ENCODE measurements at regions not wholly inside any gene's neighbourhood (a gene's known extent, or its start where the extent isn't known, plus 50 kb on each side); places are given as distances from the start of the nearest gene placed in this dataset.

GRCh38 chr21:27614231-27614630 lies 647.3 kb upstream of the ADAMTS5 start:
- in situ Hi-C loops (cut with HindIII; ENCODE audit: low pct_unique_long_range_greater_than_20kb, low sequenced_read_pairs) (no loop called here), intact Hi-C loops (cut with micrococcal nuclease; ENCODE audit: unreplicated experiment) (no loop called here)
- Histone ChIP-seq H3K27ac (ENCODE audit: low read length) (no peak overlapping the region), H3K4me3 (ENCODE audit: low read depth in 2 of 2, low read length in 2 of 2) (no peak overlapping the region), H3K4me1 (ENCODE audit: control insufficient read depth, insufficient read depth, low read length) (no peaks in the 10 kb centered on the region), H3K9me3 (ENCODE audit: control insufficient read depth, insufficient read depth, low read depth, low read length) (no peaks in the 10 kb centered on the region), H3K27me3 (ENCODE audit: control insufficient read depth, insufficient read depth, low read length) (no peaks in the 10 kb centered on the region), H3K36me3 (ENCODE audit: control insufficient read depth, insufficient read depth, low read length) (no peaks in the 10 kb centered on the region)
- ATAC-seq (no peak), DNase-seq (ENCODE audit: low read depth, low spot score) (no peak)
- BruUV-seq (replicated peaks), result no TSS peak
- ChIA-PET POLR2A (no interaction called here), CTCF (no interaction called here)
- TF ChIP-seq SIN3A (IDR thresholded peaks at IDR 0.05; ENCODE audit: borderline replicate concordance, insufficient read depth, low read depth, low read length) (no peak), POLR2AphosphoS5 (IDR thresholded peaks at IDR 0.05; ENCODE audit: low read depth, low read length) (no peak)
- TF ChIP-seq, protein P1, sequence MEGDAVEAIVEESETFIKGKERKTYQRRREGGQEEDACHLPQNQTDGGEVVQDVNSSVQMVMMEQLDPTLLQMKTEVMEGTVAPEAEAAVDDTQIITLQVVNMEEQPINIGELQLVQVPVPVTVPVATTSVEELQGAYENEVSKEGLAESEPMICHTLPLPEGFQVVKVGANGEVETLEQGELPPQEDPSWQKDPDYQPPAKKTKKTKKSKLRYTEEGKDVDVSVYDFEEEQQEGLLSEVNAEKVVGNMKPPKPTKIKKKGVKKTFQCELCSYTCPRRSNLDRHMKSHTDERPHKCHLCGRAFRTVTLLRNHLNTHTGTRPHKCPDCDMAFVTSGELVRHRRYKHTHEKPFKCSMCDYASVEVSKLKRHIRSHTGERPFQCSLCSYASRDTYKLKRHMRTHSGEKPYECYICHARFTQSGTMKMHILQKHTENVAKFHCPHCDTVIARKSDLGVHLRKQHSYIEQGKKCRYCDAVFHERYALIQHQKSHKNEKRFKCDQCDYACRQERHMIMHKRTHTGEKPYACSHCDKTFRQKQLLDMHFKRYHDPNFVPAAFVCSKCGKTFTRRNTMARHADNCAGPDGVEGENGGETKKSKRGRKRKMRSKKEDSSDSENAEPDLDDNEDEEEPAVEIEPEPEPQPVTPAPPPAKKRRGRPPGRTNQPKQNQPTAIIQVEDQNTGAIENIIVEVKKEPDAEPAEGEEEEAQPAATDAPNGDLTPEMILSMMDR (IDR thresholded peaks at IDR 0.05), result no peak

GRCh38 chr21:27606422-27606821 lies 639.5 kb upstream of the ADAMTS5 start:
- ATAC-seq (no peak), DNase-seq (ENCODE audit: low read depth, low spot score) (no peak)
- Histone ChIP-seq H3K27ac (ENCODE audit: low read length) (no peak overlapping the region), H3K9me3 (ENCODE audit: control insufficient read depth, insufficient read depth, low read depth, low read length) (no peaks in the 10 kb centered on the region), H3K27me3 (ENCODE audit: control insufficient read depth, insufficient read depth, low read length) (no peaks in the 10 kb centered on the region), H3K36me3 (ENCODE audit: control insufficient read depth, insufficient read depth, low read length) (no peaks in the 10 kb centered on the region), H3K4me1 (ENCODE audit: control insufficient read depth, insufficient read depth, low read length) (no peaks in the 10 kb centered on the region), H3K4me3 (ENCODE audit: low read depth in 2 of 2, low read length in 2 of 2) (no peak overlapping the region)
- no TSS peak for BruUV-seq (replicated peaks)
- no peak for TF ChIP-seq POLR2AphosphoS5 (IDR thresholded peaks at IDR 0.05; ENCODE audit: low read depth, low read length)
- TF ChIP-seq, protein P1 (IDR thresholded peaks at IDR 0.05), result no peak
- TF ChIP-seq TCF7L2 (IDR thresholded peaks at IDR 0.05; ENCODE audit: low read depth, low read length), result no peak
- TF ChIP-seq, protein P2, sequence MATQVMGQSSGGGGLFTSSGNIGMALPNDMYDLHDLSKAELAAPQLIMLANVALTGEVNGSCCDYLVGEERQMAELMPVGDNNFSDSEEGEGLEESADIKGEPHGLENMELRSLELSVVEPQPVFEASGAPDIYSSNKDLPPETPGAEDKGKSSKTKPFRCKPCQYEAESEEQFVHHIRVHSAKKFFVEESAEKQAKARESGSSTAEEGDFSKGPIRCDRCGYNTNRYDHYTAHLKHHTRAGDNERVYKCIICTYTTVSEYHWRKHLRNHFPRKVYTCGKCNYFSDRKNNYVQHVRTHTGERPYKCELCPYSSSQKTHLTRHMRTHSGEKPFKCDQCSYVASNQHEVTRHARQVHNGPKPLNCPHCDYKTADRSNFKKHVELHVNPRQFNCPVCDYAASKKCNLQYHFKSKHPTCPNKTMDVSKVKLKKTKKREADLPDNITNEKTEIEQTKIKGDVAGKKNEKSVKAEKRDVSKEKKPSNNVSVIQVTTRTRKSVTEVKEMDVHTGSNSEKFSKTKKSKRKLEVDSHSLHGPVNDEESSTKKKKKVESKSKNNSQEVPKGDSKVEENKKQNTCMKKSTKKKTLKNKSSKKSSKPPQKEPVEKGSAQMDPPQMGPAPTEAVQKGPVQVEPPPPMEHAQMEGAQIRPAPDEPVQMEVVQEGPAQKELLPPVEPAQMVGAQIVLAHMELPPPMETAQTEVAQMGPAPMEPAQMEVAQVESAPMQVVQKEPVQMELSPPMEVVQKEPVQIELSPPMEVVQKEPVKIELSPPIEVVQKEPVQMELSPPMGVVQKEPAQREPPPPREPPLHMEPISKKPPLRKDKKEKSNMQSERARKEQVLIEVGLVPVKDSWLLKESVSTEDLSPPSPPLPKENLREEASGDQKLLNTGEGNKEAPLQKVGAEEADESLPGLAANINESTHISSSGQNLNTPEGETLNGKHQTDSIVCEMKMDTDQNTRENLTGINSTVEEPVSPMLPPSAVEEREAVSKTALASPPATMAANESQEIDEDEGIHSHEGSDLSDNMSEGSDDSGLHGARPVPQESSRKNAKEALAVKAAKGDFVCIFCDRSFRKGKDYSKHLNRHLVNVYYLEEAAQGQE (IDR thresholded peaks at IDR 0.05; ENCODE audit: insufficient read depth in 1 of 2, low read depth in 2 of 2, low read length in 1 of 2), result no peak
- TF ChIP-seq SIN3A (IDR thresholded peaks at IDR 0.05; ENCODE audit: borderline replicate concordance, insufficient read depth, low read depth, low read length), result no peak
- ChIA-PET POLR2A (no interaction called here), CTCF (no interaction called here)
- intact Hi-C loops (cut with micrococcal nuclease; ENCODE audit: unreplicated experiment), result no loop called here
- in situ Hi-C loops (cut with HindIII; ENCODE audit: low pct_unique_long_range_greater_than_20kb, low sequenced_read_pairs), result no loop called here

DNA sequence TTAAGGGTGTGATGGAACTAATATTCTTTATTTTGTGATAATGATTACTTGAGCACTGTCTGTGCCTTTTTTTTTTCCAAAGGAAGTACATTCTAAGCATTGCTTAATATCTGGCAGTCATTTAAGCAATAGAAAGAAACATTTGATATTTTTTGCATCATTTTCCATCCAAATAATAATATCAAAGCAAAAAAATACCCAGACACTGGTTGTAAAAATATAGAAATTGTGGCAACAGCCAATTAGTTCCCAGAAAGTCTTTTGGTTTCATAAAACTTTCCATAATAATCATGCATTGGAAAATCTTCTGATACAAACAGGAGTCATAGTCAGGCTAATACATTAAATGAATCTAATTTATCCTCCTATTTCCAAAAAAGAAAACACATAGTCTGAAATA lies 629.3 kb upstream of the ADAMTS5 start:
- Histone ChIP-seq H3K9me3 (ENCODE audit: control insufficient read depth, insufficient read depth, low read depth, low read length) (no peaks in the 10 kb centered on the region), H3K4me1 (ENCODE audit: control insufficient read depth, insufficient read depth, low read length) (no peaks in the 10 kb centered on the region), H3K27me3 (ENCODE audit: control insufficient read depth, insufficient read depth, low read length) (no peaks in the 10 kb centered on the region), H3K4me3 (ENCODE audit: low read depth in 2 of 2, low read length in 2 of 2) (no peak overlapping the region), H3K36me3 (ENCODE audit: control insufficient read depth, insufficient read depth, low read length) (no peaks in the 10 kb centered on the region), H3K27ac (ENCODE audit: low read length) (no peak overlapping the region)
- in situ Hi-C loops (cut with HindIII; ENCODE audit: low pct_unique_long_range_greater_than_20kb, low sequenced_read_pairs) (no loop called here), intact Hi-C loops (cut with micrococcal nuclease; ENCODE audit: unreplicated experiment) (no loop called here)
- no peak for TF ChIP-seq SIN3A (IDR thresholded peaks at IDR 0.05; ENCODE audit: borderline replicate concordance, insufficient read depth, low read depth, low read length)
- TF ChIP-seq, protein P1 (IDR thresholded peaks at IDR 0.05), result no peak
- TF ChIP-seq POLR2AphosphoS5 (IDR thresholded peaks at IDR 0.05; ENCODE audit: low read depth, low read length), result no peak
- TF ChIP-seq, protein P2 (IDR thresholded peaks at IDR 0.05; ENCODE audit: insufficient read depth in 1 of 2, low read depth in 2 of 2, low read length in 1 of 2), result no peak
- TF ChIP-seq TCF7L2 (IDR thresholded peaks at IDR 0.05; ENCODE audit: low read depth, low read length), result no peak
- ATAC-seq (no peak), DNase-seq (ENCODE audit: low read depth, low spot score) (no peak)
- BruUV-seq (replicated peaks), result no TSS peak
- CTCF ChIA-PET, result no interaction called here
- POLR2A ChIA-PET, result no interaction called here
